NCI-H2081 treated with DMSO at 0.1 percent for 48 hours (cell line): ENCODE measurements at regions not wholly inside any gene's neighbourhood (a gene's known extent, or its start where the extent isn't known, plus 50 kb on each side); places are given as distances from the start of the nearest gene placed in this dataset.

Experiments used
- DNase-seq: peaks from one replicate; lab custom pipeline; 2025; lab: John Stamatoyannopoulos, UW

- DNase-seq: no peak
Observed at GRCh38 chr2:19719540-19719939, 182.2 kb downstream of the TTC32 start.

GRCh38 chr2:19717446-19717845, 184.3 kb downstream of the TTC32 start:
- no peak for DNase-seq

DNA sequence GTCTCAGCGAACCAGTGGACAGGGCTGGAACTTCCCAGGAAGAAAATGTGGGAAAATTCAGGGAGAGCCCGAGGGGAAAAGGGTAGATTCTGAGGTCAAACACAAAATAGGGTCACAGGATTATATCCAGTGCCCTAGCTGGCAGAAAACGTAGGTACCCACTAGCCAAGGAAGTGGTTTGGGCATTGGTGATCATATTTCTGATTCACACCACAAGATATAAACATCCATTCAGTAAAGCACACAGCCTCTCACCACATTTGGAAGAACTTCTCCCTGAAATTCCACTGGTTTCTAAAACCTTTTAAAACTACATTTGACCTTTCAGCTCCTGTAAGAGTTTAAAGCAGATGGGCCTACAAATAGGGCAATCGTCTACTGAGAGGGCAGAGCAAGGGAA, 186.9 kb downstream of the TTC32 start:
- no peak for DNase-seq

DNA sequence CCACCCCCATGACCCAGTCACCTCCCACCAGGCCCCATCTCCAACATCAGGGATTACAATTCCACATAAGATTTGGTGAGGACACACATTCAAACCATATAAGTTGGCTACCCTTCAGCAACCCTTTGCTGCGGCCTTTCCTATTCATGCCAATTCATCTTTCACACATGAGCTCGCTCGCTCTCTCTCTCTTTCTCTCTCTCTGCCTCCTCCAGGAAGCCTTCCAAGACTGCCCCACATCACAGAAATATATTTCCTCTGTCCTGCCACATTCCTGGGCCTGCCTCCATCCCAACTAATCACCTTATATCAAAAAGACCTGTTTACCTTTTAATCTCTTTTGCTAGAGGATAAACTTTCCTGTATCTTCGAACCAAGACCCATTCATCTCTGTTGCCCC, 188.9 kb downstream of the TTC32 start:
- no peak for DNase-seq

GRCh38 chr2:19711470-19712372, 190.1 kb downstream of the TTC32 start:
- DNase-seq: peak; percentile 40

DNA sequence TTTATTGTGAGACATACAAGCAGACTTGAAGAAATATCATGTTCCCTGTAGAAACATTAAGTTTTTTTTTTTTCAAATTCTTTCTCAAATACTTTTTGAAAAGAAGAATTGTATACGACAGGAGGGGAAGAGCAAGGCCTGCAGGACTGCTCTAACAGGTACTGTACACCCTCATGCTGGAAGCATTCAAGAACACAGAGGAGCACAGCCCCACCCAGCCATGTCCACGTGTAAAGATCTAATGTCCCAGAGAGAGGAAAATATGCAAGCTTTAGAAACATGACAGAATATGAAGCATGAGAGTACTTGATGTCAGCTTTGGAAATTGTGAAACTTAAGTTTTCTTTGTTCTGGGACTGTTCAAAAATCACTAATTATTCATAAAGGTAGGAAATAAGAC, 191.6 kb downstream of the TTC32 start:
- no peak for DNase-seq

GRCh38 chr2:19709553-19709952, 192.2 kb downstream of the TTC32 start:
- no peak for DNase-seq

GRCh38 chr2:19708776-19709175, 193.0 kb downstream of the TTC32 start:
- DNase-seq: no peak

DNA sequence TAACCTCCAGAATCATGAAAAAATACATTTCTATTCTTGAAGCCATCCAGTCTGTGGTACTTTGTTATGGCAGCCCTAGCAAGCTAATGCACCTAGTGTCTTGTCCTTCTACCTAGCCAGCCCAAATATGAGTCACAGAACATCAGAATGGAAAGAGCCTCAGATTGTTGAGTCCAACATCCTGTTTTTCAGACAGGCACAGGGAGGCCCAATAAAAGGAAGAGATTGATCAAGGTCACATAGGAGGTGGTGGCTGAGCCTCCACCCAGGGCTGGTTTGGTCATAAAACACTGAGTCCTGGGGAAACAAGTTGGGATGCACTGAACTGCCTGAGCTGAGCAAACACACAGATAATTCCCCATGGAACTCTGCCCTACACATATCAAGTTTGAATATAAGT, 195.5 kb downstream of the TTC32 start:
- DNase-seq: no peak

DNA sequence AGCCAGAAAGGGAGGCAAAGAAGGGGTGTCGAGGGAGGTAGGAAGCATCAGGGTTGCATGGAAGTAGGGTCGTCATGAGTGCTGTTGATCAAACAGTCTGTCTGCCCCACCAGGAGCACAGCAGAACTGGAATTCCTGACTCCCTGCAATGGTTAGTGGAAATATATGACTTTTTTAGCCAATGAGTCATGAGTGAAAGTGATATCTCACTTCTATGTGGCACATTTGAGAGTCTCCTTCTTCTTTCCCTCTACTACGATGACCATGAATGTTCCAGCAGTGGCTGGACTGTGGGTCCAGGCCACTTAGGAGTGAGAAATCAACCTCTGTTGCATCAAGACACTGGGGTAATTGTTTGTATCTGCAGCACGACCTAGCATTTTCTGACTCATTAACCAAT, 199.5 kb downstream of the TTC32 start:
- DNase-seq: no peak

GRCh38 chr2:19700861-19701585, 200.8 kb downstream of the TTC32 start:
- DNase-seq: no peak

DNA sequence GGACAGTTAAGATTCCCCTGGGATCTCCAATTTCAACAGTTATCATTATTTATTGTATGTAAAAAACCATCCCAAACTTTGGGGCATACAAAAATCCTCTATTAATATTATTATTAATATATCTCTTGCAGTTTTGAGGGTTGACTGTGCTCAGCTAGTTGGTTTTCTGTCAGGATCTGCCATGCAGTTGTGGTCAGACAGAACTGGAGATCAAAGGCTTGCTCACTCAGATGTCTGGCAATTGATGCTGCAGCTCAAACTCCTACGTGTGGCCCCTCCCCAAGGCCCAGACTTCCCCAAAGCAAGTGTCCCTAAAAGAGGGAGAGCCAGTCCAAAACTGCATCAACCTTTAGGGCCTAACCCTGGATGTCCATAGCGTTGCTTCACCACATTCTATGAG, 204.7 kb downstream of the TTC32 start:
- no peak for DNase-seq

DNA sequence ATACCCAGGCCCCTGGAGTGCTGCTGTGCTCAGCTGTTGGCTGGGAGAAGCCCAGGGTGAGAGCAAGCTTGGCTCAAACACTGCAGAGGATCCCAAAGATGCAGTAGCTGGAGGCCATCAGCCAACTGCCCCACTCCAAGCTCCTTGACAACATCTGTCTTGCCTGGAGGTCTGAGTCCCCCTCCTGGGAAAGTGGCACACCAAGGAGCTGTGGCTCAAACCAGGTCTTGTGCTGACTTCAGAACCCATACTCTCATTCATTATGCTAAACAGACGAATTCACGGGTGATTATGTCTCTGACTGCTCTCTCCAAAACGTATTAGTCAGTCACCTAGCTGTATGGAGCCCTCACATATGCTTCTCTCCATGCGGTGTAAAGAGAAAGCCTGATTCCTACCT, 206.1 kb downstream of the TTC32 start:
- DNase-seq: no peak

DNA sequence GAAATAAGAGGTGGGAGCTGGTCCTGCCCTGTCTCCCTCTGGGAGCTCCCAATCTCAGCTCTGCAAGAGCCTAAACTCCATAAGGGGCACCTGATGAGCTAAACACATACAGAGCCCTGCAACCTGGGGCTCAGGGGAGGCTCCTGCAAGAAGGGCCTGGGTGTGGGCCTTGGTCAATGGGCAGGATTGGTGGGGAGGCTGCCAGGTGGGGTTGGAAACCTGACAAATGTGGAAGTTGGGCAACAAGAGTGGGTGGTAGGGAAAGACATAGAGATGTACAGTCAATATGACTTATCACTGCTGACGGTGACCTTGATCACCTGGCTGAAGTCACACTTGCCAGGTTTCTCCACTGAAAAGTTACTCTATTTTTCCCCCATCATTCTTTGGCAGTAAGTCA, 209.9 kb downstream of the TTC32 start:
- no peak for DNase-seq

- no peak for DNase-seq
Observed at GRCh38 chr2:19690429-19690828, 211.4 kb downstream of the TTC32 start.

- no peak for DNase-seq
Observed at GRCh38 chr2:19689646-19690168, 212.1 kb downstream of the TTC32 start.

- DNase-seq: no peak
Observed at GRCh38 chr2:19688059-19688458, 213.7 kb downstream of the TTC32 start.

DNA sequence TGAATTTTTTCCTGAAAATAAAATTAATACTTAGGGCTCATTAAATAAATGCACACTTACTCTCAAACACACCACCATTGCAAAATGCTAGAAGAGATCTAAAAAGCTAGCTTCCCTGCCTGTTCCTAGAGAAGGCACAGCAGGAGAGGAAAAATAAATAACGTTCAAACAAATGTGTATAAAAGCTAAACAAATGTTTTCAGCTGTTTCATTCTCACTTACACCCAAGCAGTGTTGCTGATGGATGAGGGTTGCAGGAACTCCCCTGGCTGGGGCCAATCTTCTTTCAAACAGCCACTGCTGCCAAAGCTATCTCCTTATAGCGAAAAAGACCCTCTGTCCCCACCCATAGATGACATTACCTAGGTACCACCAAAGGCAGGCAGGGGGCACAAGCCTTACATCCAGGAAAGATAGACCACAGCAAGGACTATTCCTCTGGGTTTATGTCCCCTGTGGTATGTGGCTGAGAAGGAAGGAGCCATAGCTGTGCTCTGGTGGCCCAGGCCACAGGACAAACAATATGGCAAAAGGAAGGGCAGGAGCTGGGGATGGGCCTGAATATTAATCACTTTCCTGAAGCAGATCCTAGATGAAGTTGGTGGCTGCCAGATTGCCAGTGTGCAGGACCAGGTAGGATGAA, 214.6 kb downstream of the TTC32 start:
- DNase-seq: no peak

- DNase-seq: no peak
Observed at GRCh38 chr2:19686439-19686838, 215.3 kb downstream of the TTC32 start.

- DNase-seq: no peak
Observed at GRCh38 chr2:19685731-19686130, 216.1 kb downstream of the TTC32 start.

DNA sequence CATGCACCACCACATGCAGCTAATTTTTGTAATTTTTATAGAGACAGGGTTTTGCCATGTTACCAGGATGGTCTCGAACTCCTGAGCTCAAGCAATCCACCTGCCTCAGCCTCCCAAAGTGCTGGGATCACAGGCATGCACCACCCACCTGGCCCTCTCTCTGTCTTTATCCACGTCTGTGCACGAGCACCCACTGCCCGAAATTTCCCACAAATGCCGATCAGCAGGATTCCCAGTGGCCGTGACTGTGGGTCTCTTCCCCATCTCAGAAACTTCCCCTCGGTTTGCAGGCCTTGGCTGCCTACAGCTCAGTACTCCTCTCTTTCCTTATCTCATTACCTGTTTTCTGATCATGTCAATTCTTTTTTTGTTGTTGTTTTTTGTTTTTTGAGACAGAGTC, 217.3 kb downstream of the TTC32 start:
- no peak for DNase-seq

- DNase-seq: no peak
Observed at GRCh38 chr2:19683556-19683955, 218.2 kb downstream of the TTC32 start.

DNA sequence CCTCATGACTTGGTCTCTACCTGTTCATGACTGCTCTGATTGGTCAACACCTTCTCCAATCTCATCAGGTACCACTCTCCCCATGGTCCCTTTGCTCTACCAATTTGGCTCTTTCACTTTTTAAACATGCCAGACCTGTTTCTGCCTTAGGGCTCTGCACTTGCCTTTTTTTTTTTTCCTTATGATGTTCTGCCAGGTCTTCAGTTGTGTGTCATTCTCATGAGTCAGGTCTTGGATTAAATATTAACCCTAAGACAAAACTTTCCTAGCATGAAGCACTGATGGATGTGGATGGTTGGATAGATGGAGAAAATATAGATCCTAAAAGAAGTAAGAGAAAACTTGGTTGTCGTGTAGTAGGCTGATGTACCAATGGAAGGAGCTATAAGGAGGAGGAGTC, 219.3 kb downstream of the TTC32 start:
- no peak for DNase-seq
